GM19452 (cell line): ENCODE measurements at regions not wholly inside any gene's neighbourhood (a gene's known extent, or its start where the extent isn't known, plus 50 kb on each side); places are given as distances from the start of the nearest gene placed in this dataset.

Experiments used
- ATAC-seq: cut with Tn5 transposase; IDR thresholded peaks from one replicate; pipeline ENCODE4 v1.9.1; 2021; ENCODE audit not compliant: unreplicated experiment

- no peak for ATAC-seq
Observed at GRCh38 chr2:21676041-21676440, 552.3 kb downstream of the TDRD15 start.

DNA sequence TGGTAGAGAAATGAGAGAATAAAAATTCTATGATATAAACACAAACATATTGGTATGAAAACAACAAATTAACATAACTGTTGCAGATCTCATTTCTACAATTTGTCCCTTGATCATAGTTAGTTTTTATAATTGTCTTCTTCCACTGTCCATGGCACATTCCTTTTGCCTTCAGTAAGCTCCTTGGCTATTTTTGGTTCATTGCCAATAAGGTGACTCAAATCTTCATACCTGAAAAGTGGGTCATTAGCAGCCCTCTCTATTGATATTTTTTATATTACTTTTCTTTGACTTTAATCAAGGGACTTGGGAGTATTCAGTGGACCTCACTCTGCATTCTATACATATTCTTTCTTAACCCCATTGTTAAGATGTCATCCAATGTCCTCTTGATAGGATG is 552.9 kb downstream of the TDRD15 start:
- no peak for ATAC-seq

DNA sequence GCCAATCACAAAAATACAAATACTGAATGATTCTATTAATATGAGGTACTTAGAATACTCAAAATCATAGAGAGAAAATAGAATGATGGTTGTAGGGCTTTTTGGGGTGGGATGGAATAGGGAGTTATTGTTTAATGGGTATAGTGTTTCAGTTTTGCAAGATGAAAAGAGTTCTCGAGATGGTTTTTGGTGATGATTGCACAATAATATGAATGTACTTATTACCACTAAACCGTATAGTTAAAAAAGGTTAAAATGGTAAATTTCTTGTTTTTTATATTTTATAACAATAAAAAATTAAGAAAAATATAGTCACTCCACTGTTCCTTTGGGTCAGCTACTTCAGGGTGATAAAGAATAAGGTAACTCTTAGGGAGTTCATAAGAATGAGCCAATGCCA is 560.1 kb downstream of the TDRD15 start:
- ATAC-seq: no peak

DNA sequence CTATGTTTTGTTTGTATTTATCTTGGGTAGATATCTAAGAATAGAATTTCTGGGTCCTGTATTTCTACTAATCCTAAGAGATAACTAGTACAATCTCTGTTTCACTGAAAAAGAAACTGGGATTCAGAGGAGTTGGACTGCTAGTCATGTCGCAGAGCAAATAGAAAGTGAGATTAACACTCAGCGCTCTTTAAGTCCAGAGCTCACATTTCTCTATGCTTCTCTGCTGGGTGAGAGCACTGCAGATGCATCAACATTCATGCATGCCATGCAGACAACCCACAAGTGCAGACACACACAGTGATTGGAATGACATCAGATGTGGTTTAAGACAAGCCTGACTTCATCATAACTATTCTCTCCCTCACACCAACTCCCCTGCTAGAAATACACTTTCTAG is 563.8 kb downstream of the TDRD15 start:
- no peak for ATAC-seq

DNA sequence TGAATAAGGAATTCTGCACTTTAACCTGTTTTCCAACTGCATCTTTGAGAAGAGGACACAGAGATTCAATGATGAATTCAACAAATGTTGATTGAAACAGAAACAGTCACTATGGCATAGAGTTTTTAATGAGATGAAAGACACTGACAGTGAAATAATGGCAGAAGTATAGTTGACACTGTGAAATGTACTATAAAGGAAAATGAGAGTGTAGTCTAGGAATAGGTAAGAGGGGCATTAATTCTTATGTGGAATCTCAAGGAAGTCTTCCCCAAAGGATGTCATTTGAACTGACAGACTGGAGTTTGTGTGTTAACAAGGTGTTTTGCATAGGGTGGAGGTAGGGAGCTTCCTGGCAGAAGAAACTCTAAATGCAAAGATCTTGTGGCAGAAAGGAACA is 566.2 kb downstream of the TDRD15 start:
- no peak for ATAC-seq

GRCh38 chr2:21693081-21693480 is 569.3 kb downstream of the TDRD15 start:
- ATAC-seq: no peak

DNA sequence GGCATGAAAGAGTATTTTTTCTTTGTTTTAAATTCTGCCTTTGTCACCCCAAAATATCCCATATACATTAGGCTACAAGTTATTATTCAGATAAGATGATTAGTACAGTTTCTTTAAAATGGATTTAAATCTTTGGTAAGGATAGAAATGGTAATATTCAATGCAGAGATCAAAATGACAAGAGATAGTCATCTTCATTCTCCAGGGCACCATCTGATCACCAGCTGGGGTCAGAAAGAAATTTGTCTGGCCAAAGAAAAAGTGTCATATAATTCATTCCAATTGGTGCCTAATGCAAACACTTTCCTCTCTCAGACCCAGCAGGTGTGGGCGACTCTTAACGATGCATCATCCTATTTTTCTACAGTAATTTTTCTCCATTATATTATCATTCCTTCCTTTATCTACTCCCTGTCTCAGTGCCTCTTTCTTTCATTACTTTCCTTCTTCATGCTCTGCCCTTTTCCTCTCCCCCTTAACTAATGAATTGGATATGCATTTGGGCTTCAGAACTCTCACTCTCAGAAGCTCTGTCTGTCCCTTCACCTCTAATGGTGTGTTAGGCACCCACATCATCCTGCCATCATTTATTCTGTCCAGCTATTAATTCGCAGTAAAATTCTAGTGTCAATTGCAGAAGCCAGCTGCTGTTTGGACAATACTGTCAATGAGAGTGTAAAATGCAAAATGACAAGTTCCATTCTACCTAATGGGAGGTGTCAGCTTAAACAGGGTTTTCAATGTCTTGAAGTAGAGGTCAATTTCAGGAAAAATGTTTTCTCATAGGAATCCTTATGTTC is 570.5 kb downstream of the TDRD15 start:
- ATAC-seq: no peak

GRCh38 chr2:21696900-21697299 is 573.1 kb downstream of the TDRD15 start:
- no peak for ATAC-seq

DNA sequence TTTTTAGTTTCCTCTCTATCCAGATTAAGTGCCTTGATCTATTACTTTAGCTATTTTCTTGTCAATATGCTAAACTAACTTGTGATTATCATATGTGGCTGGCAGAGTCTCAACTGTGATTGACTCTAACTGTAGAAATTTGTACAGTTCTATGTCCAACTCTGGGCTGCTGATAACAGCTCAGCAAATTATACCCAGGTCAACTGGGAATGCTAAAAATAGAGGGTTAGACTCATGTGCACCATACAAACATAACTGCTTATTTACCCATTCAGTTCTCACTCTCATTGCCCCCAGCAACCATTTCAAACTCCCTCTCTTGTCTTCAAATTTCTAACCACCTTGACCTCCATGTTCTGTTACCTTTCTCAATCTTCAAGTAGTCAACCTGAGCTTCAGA is 576.9 kb downstream of the TDRD15 start:
- ATAC-seq: no peak

DNA sequence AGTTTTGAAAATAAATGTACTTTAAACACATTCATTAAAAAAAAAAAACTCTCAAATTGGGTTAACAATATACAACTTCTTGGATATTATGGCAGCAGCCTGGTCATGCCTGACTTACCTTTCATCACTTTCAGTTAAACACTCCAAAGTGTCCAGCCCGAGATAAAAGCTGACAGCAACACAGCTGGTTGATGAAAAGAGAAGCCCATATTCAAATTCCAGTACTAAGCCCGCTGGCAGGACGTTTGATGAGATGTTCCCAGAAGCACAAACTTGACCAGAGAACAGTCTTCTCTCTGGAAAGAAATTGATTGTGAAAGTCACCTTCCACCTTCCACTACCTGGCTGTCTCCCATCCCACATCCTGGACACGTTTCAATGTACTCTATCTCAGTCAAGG is 586.3 kb downstream of the TDRD15 start:
- no peak for ATAC-seq

DNA sequence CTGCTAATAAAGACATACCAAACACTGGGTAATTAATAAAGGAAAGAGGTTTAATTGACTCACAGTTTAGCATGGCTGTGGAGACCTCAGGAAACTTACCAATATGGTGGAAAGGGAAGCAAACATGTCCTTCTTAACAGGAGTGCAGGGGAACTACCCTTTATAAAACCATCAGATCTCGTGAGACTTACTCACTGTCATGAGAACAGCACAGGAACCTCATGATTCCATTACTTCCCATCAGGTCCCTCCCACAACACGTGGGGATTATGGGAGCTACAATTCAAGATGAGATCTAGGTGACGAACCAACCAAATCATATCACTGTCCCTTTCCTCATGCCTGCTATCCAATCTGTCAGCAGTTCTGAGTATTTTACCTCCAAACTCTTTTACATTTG is 586.7 kb downstream of the TDRD15 start:
- no peak for ATAC-seq

GRCh38 chr2:21715887-21716286 is 592.1 kb downstream of the TDRD15 start:
- no peak for ATAC-seq

DNA sequence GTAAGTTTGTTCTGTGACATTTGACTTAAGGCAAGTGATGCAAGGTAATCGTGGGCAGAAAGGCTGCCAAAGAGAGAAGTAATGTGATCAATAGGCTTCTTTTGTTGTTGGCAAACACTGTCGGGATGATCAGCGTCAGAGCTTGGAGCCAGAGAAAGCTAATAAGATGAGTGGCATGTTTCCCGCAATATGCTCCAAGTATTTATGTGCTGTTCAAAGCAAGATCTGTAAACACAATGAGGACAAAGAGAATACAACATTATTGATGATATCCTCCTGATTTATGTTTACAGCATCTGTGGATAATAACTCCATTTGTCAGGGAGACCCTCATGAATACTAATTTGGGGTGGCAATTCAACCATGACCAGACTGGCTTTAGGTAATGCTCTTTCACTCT is 603.3 kb downstream of the TDRD15 start:
- no peak for ATAC-seq

DNA sequence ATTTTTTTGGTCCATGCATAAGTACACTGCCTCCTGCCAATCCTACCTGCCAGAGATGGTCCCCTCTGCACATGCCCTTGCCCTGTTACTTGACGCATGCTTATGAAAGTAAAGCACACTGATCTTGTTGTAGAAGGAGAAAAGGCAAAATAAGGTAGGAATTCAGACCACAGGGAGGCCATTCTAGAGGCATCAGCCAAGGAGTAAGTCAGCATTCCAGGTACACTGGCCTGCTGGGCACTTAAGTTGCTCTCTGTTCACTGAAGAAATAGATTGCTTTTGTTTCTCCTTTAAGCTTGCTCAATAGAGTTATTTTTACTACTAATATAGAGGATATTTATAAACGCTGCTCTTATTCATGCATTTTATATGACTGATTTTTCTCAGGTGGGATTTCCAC is 604.4 kb downstream of the TDRD15 start:
- ATAC-seq: no peak

DNA sequence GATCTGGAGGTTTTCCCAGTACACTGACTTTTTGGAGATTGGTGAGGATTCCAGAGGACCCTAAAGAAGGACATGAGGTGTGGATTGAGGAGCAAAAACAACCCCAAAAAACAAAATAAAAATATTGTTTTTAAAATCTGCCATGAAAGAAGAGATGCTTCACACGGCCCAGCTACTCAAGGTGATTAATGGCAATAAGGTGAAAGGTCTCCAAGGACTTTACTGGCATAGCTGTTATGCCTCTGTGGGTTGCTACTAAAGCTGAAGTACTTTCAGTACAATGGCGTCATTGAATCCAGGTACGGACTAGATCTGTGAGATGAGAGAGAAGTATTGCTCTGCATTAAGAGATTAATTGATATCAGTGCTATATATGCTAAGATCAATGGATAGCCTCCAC is 606.4 kb downstream of the TDRD15 start:
- no peak for ATAC-seq

DNA sequence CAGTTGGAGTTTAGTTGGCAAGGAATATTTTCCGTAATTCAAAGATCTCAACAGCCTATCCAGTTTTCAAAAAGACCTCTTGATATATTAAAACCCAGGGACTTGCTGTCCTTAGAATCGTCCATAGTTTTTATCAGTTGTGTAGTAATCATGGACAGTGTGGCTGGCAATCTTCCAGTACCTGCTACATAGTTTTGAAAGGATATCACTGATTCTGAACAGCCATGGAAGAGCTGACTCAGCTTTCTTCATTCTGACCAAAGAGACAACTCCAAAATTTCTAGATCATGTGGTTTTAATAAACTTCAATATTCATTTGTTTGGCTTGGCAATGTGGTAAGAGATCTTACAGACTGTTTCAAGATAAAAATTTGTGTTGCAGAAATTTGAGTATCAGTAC is 616.7 kb downstream of the TDRD15 start:
- no peak for ATAC-seq

DNA sequence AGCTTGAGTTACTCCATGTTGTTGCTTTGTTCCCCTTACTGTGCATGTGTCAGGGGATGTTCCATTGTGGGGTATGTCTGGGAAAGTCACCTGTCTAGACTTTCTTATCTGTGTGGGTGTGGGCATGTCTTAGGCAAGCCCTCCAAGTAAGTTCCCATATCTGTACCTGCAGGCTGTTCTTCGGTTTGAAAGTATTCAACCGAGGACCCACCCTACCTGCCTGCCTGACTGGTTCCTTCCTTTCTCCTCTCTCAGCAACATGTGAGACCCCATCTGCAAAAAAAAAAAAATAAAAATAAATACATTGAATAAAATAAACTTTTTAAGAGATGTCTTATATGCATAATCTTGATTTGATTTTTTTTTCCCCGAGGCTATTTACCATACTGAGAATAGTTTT is 622.7 kb downstream of the TDRD15 start:
- no peak for ATAC-seq

DNA sequence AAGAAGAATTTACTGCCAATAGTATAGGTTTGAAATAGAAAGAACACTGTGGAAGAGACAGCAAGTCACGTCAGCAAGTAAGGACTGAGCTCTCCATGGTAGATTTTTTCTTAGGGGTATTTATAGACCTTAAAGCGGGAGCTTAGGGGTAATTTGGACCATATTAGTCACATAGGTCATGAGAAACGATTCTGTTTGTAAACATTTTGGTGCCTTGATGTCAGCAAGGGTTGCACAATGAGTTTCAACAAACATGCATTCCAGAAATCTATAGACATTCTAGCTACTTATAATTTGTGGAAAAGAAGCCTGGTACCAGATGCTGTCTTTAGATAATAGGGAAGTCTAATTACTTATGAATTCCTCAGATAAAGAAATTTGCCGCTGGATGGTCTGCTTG is 624.7 kb downstream of the TDRD15 start:
- no peak for ATAC-seq

- ATAC-seq: no peak
Observed at GRCh38 chr2:21754164-21754788, 630.5 kb downstream of the TDRD15 start.

GRCh38 chr2:21757805-21758430 is 634.1 kb downstream of the TDRD15 start:
- ATAC-seq: no peak

- no peak for ATAC-seq
Observed at GRCh38 chr2:21759819-21760218, 636.1 kb downstream of the TDRD15 start.

DNA sequence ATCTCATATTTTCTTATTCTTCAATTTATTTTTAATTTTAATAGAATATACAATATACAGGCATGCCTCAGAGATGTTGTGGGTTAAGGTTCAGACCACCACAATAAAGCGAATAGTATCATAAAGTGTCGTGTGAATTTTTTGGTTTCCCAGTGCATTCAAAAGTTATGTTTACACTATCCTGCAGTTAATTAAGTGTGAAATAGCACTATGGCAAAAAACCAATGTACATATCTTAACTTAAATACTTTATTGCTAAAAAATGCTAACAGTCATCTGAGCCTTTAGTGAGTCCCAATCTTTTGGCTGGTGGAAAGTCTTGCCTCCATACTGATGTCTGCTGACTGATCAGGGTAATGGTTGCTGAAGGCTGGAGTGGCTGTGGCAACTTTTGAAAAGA is 637.6 kb downstream of the TDRD15 start:
- ATAC-seq: no peak
